ENCODE measurements at regions not wholly inside any gene's neighbourhood (a gene's known extent, or its start where the extent isn't known, plus 50 kb on each side); places are given as distances from the start of the nearest gene placed in this dataset.

DNA sequence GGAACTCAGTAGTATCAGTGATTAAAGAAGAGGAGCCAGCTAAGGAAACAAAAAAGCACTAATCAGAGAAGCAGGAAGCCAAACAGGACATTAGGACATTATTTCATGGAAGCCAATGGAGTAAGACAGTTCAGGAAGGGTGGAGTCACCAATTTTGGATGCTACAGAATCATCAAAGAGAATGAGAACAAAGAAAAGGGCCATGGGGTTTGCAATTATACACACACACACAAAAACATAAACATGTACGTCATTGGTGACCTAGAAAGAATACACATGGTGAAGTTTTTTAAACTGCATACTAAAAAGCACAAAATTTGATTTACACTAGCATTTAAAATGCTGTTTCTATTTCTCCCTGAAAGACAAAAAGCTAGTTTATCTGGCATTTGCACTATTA lies 96.8 kb upstream of the MRPS30 start:
- Mint-ChIP-seq H3K36me3 (no peaks in the 10 kb centered on the region), H3K4me3 (no peak overlapping the region), H3K27ac (no peak overlapping the region), H3K27me3 (peaks cover 5% of the 10 kb centered on the region), H3K9me3 (peaks cover 0 to 5% (median 2%) of the 10 kb centered on the region in 7 donors), H3K4me1 (peaks cover 0 to 3% (median 0%) of the 10 kb centered on the region in 4 donors)
- Histone ChIP-seq H3K27ac (ENCODE audit: insufficient read depth, low read length, poor library complexity, severe bottlenecking) (no peak overlapping the region), H3K4me3 (ENCODE audit: low read depth, low read length) (no peak overlapping the region), H3K9me3 (ENCODE audit: control insufficient read depth in 2 of 2, low read length in 2 of 2) (no peaks in the 10 kb centered on the region), H3K4me1 (ENCODE audit: control insufficient read depth, insufficient read depth, low read length, poor library complexity, severe bottlenecking) (no peaks in the 10 kb centered on the region), H3K36me3 (ENCODE audit: control insufficient read depth, insufficient read depth, low read length) (no peaks in the 10 kb centered on the region), H3K27me3 (ENCODE audit: control insufficient read depth, insufficient read depth, low read length) (no peaks in the 10 kb centered on the region)
- ATAC-seq (ENCODE audit: low read depth in 2 of 2), result no peak
- DNase-seq, result no peak

- H3K27ac ChIP-seq (ENCODE audit: insufficient read depth, low read length, poor library complexity, severe bottlenecking), result no peak overlapping the region
- H3K4me1 ChIP-seq (ENCODE audit: control insufficient read depth, insufficient read depth, low read length, poor library complexity, severe bottlenecking), result no peaks in the 10 kb centered on the region
- Mint-ChIP-seq H3K36me3 (no peaks in the 10 kb centered on the region), H3K27ac (no peak overlapping the region), H3K4me1 (peaks cover 0 to 3% (median 0%) of the 10 kb centered on the region in 4 donors), H3K9me3 (peaks cover 0 to 5% (median 1%) of the 10 kb centered on the region in 7 donors), H3K27me3 (peaks cover 5% of the 10 kb centered on the region), H3K4me3 (no peak overlapping the region)
- no peak overlapping the region for H3K4me3 ChIP-seq (ENCODE audit: low read depth, low read length)
- DNase-seq (no peak), ATAC-seq (ENCODE audit: low read depth in 2 of 2) (no peak)
- H3K9me3 ChIP-seq (ENCODE audit: control insufficient read depth in 2 of 2, low read length in 2 of 2), result no peaks in the 10 kb centered on the region
- H3K27me3 ChIP-seq (ENCODE audit: control insufficient read depth, insufficient read depth, low read length), result no peaks in the 10 kb centered on the region
- no peaks in the 10 kb centered on the region for H3K36me3 ChIP-seq (ENCODE audit: control insufficient read depth, insufficient read depth, low read length)
Measured at GRCh38 chr5:44708602-44709001, 100.1 kb upstream of the MRPS30 start.

- no peak for ATAC-seq (ENCODE audit: low read depth in 2 of 2)
- Mint-ChIP-seq H3K36me3 (no peaks in the 10 kb centered on the region), H3K4me3 (no peak overlapping the region), H3K27ac (no peak overlapping the region), H3K4me1 (peaks cover 0 to 3% (median 0%) of the 10 kb centered on the region in 4 donors), H3K9me3 (peaks cover 0 to 5% (median 1%) of the 10 kb centered on the region in 7 donors), H3K27me3 (peaks cover 5% of the 10 kb centered on the region)
- H3K4me1 ChIP-seq (ENCODE audit: control insufficient read depth, insufficient read depth, low read length, poor library complexity, severe bottlenecking), result no peaks in the 10 kb centered on the region
- H3K27ac ChIP-seq (ENCODE audit: insufficient read depth, low read length, poor library complexity, severe bottlenecking), result no peak overlapping the region
- no peak for DNase-seq
- H3K4me3 ChIP-seq (ENCODE audit: low read depth, low read length), result no peak overlapping the region
- no peaks in the 10 kb centered on the region for H3K9me3 ChIP-seq (ENCODE audit: control insufficient read depth in 2 of 2, low read length in 2 of 2)
- H3K36me3 ChIP-seq (ENCODE audit: control insufficient read depth, insufficient read depth, low read length), result no peaks in the 10 kb centered on the region
- H3K27me3 ChIP-seq (ENCODE audit: control insufficient read depth, insufficient read depth, low read length), result no peaks in the 10 kb centered on the region
Measured at GRCh38 chr5:44707721-44708120, 101.0 kb upstream of the MRPS30 start.

GRCh38 chr5:44697025-44697424 lies 111.7 kb upstream of the MRPS30 start:
- Histone ChIP-seq H3K36me3 (ENCODE audit: control insufficient read depth, insufficient read depth, low read length) (no peaks in the 10 kb centered on the region), H3K27ac (ENCODE audit: insufficient read depth, low read length, poor library complexity, severe bottlenecking) (no peak overlapping the region), H3K9me3 (ENCODE audit: control insufficient read depth in 2 of 2, low read length in 2 of 2) (no peaks in the 10 kb centered on the region), H3K27me3 (ENCODE audit: control insufficient read depth, insufficient read depth, low read length) (no peaks in the 10 kb centered on the region), H3K4me1 (ENCODE audit: control insufficient read depth, insufficient read depth, low read length, poor library complexity, severe bottlenecking) (no peaks in the 10 kb centered on the region), H3K4me3 (ENCODE audit: low read depth, low read length) (no peak overlapping the region)
- DNase-seq (no peak), ATAC-seq (ENCODE audit: low read depth in 2 of 2) (no peak)
- H3K27ac Mint-ChIP-seq, result no peak overlapping the region
- H3K27me3 Mint-ChIP-seq, result no peaks in the 10 kb centered on the region
- no peaks in the 10 kb centered on the region for H3K4me1 Mint-ChIP-seq
- no peak overlapping the region for H3K4me3 Mint-ChIP-seq
- H3K9me3 Mint-ChIP-seq, result peaks cover 0 to 5% (median 1%) of the 10 kb centered on the region in 7 donors
- H3K36me3 Mint-ChIP-seq, result no peaks in the 10 kb centered on the region

DNA sequence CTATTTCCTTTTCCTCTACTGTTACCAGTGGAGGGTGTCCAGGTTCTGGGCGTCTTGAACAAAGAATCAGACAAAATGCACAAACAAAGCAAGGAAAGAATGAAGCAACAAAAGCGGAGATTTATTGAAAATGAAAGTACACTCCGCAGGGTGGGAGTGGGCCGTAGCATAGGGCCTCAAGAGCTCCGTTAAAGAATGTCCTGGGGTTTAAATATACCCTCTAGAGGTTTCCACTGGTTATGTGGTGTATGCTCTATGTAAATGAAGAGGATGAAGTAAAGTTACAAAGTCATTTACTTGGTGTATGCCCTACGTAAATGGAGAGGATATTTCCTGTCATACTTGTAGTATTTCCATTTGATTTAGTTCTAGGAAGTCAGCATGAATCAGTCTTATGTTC lies 113.5 kb upstream of the MRPS30 start:
- Histone ChIP-seq H3K9me3 (ENCODE audit: control insufficient read depth in 2 of 2, low read length in 2 of 2) (no peaks in the 10 kb centered on the region), H3K4me1 (ENCODE audit: control insufficient read depth, insufficient read depth, low read length, poor library complexity, severe bottlenecking) (no peaks in the 10 kb centered on the region), H3K27ac (ENCODE audit: insufficient read depth, low read length, poor library complexity, severe bottlenecking) (no peak overlapping the region), H3K4me3 (ENCODE audit: low read depth, low read length) (no peak overlapping the region), H3K36me3 (ENCODE audit: control insufficient read depth, insufficient read depth, low read length) (no peaks in the 10 kb centered on the region), H3K27me3 (ENCODE audit: control insufficient read depth, insufficient read depth, low read length) (no peaks in the 10 kb centered on the region)
- H3K4me1 Mint-ChIP-seq, result no peaks in the 10 kb centered on the region
- no peak overlapping the region for H3K4me3 Mint-ChIP-seq
- ATAC-seq (ENCODE audit: low read depth in 2 of 2) (no peak), DNase-seq (no peak)
- no peaks in the 10 kb centered on the region for H3K27me3 Mint-ChIP-seq
- H3K36me3 Mint-ChIP-seq, result no peaks in the 10 kb centered on the region
- H3K27ac Mint-ChIP-seq, result no peak overlapping the region
- H3K9me3 Mint-ChIP-seq, result peaks cover 0 to 5% (median 0%) of the 10 kb centered on the region in 7 donors

GRCh38 chr5:44691802-44692201 lies 116.9 kb upstream of the MRPS30 start:
- Histone ChIP-seq H3K9me3 (ENCODE audit: control insufficient read depth in 2 of 2, low read length in 2 of 2) (no peaks in the 10 kb centered on the region), H3K36me3 (ENCODE audit: control insufficient read depth, insufficient read depth, low read length) (no peaks in the 10 kb centered on the region), H3K27ac (ENCODE audit: insufficient read depth, low read length, poor library complexity, severe bottlenecking) (no peak overlapping the region), H3K4me1 (ENCODE audit: control insufficient read depth, insufficient read depth, low read length, poor library complexity, severe bottlenecking) (no peaks in the 10 kb centered on the region), H3K4me3 (ENCODE audit: low read depth, low read length) (no peak overlapping the region), H3K27me3 (ENCODE audit: control insufficient read depth, insufficient read depth, low read length) (no peaks in the 10 kb centered on the region)
- peaks cover 0 to 7% (median 0%) of the 10 kb centered on the region in 7 donors for H3K9me3 Mint-ChIP-seq
- no peak overlapping the region for H3K4me3 Mint-ChIP-seq
- no peak for DNase-seq
- no peaks in the 10 kb centered on the region for H3K27me3 Mint-ChIP-seq
- no peak overlapping the region for H3K27ac Mint-ChIP-seq
- ATAC-seq (ENCODE audit: low read depth in 2 of 2), result no peak
- H3K36me3 Mint-ChIP-seq, result no peaks in the 10 kb centered on the region
- H3K4me1 Mint-ChIP-seq, result no peaks in the 10 kb centered on the region

- Mint-ChIP-seq H3K36me3 (no peaks in the 10 kb centered on the region), H3K27ac (no peak overlapping the region), H3K9me3 (peaks cover 0 to 7% (median 2%) of the 10 kb centered on the region in 7 donors), H3K4me1 (no peaks in the 10 kb centered on the region), H3K27me3 (peaks cover 6% of the 10 kb centered on the region), H3K4me3 (no peak overlapping the region)
- H3K9me3 ChIP-seq (ENCODE audit: control insufficient read depth in 2 of 2, low read length in 2 of 2), result no peaks in the 10 kb centered on the region
- H3K4me1 ChIP-seq (ENCODE audit: control insufficient read depth, insufficient read depth, low read length, poor library complexity, severe bottlenecking), result no peaks in the 10 kb centered on the region
- DNase-seq (no peak), ATAC-seq (ENCODE audit: low read depth in 2 of 2) (no peak)
- no peak overlapping the region for H3K4me3 ChIP-seq (ENCODE audit: low read depth, low read length)
- H3K27ac ChIP-seq (ENCODE audit: insufficient read depth, low read length, poor library complexity, severe bottlenecking), result no peak overlapping the region
- no peaks in the 10 kb centered on the region for H3K27me3 ChIP-seq (ENCODE audit: control insufficient read depth, insufficient read depth, low read length)
- H3K36me3 ChIP-seq (ENCODE audit: control insufficient read depth, insufficient read depth, low read length), result no peaks in the 10 kb centered on the region
Measured at GRCh38 chr5:44681906-44682305, 126.8 kb upstream of the MRPS30 start.

GRCh38 chr5:44679214-44679613 lies 129.5 kb upstream of the MRPS30 start:
- Mint-ChIP-seq H3K27ac (no peak overlapping the region), H3K9me3 (peaks cover 0 to 12% (median 4%) of the 10 kb centered on the region in 7 donors), H3K4me3 (no peak overlapping the region), H3K4me1 (no peaks in the 10 kb centered on the region), H3K27me3 (peaks cover 6% of the 10 kb centered on the region), H3K36me3 (no peaks in the 10 kb centered on the region)
- Histone ChIP-seq H3K27ac (ENCODE audit: insufficient read depth, low read length, poor library complexity, severe bottlenecking) (no peak overlapping the region), H3K4me1 (ENCODE audit: control insufficient read depth, insufficient read depth, low read length, poor library complexity, severe bottlenecking) (no peaks in the 10 kb centered on the region), H3K36me3 (ENCODE audit: control insufficient read depth, insufficient read depth, low read length) (no peaks in the 10 kb centered on the region), H3K4me3 (ENCODE audit: low read depth, low read length) (no peak overlapping the region), H3K9me3 (ENCODE audit: control insufficient read depth in 2 of 2, low read length in 2 of 2) (no peaks in the 10 kb centered on the region), H3K27me3 (ENCODE audit: control insufficient read depth, insufficient read depth, low read length) (no peaks in the 10 kb centered on the region)
- no peak for ATAC-seq (ENCODE audit: low read depth in 2 of 2)
- DNase-seq, result no peak

Measured in CD4-positive, CD25-positive, alpha-beta regulatory T cell (primary cell).